NAMALWA (cell line): ENCODE measurements at regions not wholly inside any gene's neighbourhood (a gene's known extent, or its start where the extent isn't known, plus 50 kb on each side); places are given as distances from the start of the nearest gene placed in this dataset.
"Not testable (repeated sequence)": the region's sequence is repeated elsewhere in the genome, so short reads cannot be mapped to it uniquely, and the experiment has no call there.

ENCODE experiments used
- DNase-seq: peaks from one replicate; pipeline ENCODE4 v3.0.0-alpha.2; 2015; ENCODE audit warnings: low spot score

DNA sequence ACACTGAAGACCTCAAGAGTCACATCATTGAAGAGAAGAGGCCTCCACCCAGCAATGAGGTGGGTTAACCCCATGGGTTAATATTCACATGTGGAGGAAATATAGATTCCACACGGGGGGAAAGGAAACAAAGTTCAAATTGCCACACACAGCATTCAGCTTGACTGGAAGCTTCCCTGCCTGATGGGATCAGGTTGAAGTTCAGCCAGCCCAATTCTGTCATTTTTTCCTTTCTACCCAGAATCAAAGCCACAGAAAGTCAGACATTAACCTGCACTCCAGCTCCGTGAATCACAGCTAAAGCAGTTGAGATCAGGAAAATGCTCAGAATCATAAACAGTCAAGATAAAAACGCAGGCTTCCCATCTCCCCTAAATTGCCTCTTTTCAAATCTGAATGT lies 208.7 kb upstream of the OBI1 start:
- DNase-seq: no peak

DNA sequence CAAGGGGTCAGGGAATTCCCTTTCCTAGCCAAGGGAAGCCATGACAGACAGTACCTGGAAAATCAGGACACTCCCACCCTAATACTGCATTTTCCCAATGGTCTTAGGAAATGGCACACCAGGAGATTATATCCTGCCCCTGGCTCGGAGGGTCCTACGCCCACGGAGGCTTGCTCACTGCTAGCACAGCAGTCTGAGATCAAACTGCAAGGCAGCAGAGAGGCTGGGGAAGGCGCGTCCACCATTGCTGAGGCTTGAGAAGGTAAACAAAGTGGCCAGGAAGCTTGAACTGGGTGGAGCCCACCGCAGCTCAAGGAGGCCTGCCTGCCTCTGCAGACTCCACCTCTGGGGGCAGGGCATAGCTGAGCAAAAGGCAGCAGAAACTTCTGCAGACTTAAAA lies 207.1 kb upstream of the OBI1 start:
- not testable (repeated sequence) for DNase-seq

DNA sequence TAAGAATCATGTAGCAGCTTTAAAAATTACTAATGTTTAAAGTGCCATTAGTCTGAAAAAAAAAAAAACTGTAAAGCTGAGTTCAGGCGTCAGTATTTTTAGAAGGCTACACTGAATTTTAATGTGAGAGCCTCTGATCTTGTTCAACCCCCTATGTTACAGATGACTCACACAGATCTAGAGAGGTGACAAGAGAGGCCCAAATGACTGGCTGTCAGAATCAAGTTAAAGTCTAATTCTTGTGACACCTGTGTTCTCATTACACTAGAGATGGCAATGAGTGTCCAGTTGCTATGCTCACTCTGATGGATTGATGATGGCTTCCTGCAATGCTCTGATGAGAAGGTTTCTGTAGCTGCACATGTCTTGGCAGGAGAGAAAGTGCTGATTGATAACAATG lies 203.5 kb upstream of the OBI1 start:
- DNase-seq: no peak

DNA sequence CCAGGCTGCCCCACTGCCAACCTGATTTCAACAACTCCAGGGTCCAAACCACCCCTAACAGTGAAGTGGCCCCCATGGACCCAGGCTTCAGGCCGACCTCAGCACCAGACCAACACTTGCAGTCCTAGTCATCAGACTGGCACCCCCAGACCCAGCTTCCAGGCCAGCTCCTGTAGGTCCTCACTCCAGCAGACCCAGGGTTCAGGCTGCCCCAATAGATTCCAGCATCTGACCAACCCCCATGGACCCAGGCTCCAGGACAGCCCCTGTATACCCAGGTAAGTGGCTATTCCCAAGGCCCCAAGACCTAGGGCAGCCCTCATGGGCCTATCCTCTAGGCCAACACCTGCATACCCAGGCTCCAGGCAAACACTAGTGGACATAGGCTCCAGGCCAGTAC lies 193.8 kb upstream of the OBI1 start:
- no peak for DNase-seq

DNA sequence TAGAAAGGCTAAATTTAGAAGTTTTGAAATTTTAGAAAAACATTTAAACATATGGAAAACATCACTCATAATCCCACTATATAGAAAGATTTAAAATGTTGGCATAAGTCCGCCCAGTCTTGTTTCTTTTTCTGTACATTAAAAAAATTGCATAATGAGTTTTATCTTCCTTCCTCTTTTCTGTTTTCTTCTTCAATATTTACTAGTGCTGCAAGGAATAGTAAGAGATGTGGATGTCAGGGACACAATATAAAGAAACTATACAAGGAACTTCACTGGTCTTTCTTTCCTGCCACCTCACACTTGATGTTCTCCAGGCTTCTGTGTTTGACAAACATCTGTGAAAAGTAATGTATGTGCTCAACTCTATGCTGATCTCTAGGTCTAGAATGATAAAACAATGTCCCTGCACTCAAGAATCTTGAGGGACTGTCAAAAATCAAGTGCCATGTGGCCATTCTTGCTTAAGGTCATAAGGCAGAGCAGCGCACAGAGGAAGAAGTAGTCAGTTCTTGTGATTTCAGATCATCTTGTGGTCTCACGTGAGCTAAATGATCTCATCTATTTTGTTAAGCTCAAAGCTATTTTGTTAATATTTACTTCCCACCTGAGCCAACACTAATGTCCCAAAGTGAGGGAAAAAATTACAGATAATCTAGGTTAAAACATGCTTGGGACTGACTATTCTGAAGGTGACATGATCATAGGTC lies 186.9 kb upstream of the OBI1 start:
- peak; percentile 38 for DNase-seq

DNA sequence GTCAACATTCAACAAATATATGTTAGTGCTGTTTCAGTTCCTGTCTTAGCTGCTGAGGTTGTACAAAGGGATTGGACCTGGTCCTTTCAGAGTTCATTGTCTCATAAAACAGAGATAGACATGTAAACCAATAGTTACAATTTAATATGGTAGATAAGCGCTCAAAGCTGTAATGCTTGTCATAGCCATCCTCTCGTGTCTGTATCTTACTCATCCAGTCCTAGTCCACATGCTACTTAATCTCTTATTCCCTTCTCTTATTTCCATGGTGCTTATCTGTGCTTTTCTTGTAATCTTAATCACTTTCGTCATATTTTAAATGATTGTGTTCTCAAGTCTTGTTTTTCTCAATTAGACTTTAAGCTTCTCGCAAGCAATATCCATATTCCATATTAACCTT lies 185.2 kb upstream of the OBI1 start:
- DNase-seq: no peak

DNA sequence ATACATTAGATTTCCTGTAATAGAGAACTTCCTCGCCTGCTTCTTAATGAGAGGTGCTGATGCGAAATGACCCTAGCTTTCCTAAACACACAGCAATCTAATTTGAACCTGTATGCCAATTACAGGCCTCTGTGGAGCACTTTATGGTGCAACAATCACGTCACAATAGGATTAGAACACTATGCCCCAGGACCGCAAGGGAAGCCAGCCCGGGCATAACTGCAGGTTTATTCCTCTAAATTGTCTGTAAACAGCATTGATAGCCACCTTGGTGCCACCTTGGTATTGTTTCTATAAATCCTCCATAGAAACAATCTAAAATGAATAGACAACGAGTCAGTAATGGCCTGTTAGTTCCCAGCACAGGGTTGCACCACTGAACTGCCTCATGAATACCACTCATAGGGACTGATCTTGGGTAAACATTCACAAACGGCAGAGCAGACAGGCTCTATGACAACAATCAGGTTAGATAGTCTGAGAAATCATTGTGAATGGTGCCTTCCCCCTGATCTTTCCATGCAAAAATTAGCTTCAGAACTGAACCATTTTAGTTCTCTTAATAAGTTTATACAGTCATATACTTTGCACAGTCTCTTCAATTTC lies 182.5 kb upstream of the OBI1 start:
- DNase-seq: no peak

DNA sequence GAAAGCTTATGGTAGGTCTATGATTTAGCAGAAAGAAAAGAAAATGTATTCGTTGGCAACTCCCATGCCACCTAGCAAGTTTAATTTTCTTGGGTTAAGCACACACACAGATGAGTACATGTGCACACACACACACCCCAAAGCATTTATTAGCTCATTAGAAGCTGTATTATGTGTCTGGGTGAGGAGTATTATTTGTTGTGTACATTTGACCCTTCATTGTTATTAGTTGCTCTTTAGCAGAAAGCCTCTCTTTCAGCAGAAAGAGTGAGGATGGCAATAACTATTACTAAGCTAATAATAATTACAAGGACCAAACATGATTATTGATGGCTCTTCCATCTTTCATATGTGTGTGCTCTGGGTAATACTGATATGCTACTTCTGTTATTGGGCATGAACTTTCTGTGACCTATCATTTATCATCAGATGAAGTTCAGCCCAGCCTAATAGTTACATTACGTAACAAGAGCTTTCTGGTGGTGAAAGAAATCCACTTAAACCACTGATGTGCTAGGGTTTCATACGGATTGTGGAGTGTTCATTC lies 177.4 kb upstream of the OBI1 start:
- DNase-seq: no peak

DNA sequence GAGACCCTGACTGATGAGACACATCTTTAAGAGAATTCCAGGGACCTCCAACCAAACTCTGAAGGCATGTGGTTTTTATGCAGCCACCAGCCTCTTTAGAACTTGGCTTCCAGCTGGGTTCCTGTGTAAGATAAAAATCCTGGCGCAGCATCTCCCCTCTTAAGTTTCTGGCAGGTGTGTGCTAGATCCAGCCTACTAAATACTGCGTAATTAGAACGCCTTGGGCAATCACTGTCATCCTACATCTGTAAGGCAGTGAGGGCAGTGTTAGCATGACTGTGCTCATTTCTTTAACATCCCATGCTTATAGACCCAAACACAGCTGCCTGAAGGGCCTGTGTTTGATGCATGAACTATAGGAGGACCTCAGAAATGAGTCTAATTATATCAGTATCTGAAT lies 173.5 kb upstream of the OBI1 start:
- no peak for DNase-seq

DNA sequence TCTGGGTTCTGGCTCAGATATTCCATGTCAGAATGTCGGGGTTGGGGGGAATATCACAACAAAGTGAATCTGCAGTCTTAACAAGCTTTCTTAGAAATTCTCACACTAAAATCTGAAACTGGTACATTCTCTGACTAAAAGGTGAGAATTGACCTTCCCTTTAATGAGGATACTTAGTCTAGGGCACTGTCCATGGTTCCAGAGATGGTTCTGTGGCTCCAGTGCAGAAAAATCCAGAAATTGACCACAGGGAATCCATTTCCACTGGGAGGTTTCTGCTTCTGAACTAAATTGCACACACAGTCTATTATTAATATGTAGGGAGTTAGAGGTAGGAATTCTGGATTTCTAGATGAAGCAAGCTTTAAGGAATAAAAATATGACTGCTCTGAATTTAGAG lies 171.6 kb upstream of the OBI1 start:
- no peak for DNase-seq

DNA sequence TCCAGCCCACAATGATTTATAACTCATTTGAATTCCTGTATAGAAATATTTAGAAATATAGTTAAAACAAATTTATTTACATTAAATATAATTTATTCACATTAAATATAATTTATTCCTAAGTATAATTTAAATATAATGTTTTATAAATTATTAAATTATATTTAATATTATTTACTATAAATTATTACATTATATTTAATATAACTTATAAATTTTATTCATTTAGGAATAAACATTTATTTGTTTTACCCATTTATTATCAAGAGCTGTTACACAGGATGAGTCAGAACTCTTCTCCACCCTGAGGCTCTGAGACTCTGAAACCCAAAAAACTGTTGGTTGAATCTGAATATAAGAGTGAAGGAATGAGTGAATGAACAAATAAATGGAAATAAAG lies 170.9 kb upstream of the OBI1 start:
- DNase-seq: no peak

DNA sequence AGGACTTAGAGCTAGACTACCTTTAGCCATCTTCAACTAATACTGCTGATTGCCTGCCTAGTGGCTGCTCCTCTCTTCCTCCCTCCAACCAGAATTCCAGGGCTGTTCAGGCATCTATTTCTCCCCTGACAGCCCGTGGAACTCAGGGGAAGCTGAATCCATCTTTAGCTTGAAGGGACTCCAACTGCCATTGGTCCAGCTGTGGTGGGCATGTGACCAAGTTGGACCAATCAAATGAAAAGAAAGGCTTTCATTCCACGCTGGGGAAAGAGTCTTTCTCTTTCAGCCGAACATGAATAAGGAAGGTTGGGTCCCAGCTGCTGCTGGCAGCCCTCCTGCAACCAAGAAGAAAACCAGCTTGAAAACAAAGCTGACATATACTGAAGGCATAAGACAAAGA lies 168.5 kb upstream of the OBI1 start:
- DNase-seq: peak; percentile 39

DNA sequence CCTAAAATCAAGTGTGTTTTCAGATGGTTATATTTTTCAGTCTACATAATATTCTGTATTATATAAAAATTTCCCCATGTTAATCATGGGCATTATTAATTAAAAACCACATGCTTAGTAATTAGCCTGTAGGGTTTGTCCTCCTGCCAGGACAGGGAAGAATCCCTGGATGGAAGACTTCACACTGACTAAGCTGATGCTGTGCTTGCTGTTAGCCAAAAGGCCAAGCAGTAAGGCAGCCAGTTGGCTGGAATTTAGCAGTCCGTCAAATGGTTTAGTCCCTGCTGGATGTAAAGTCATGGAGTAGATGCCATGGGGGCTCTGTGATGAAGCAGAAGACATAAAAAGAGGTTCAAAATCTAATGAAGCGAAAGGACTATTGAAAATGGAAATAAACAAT lies 168.0 kb upstream of the OBI1 start:
- no peak for DNase-seq

DNA sequence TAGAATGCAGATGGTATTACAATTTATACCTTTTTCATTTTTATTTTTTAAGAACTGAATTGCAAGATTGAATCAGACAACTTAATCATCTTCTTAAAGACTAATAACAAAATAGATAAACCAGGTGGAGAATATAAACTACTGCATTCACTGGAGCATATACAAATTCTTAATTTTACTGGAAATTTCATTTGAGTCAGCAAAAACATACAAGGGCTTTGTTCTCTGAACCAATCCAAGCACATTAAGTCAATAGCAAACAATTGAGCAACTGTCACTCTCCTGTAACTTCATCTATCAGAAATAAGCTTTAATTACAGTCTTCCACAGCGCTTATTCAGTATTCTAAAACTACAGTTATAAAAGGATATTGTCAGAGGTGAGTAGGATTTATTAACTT lies 167.4 kb upstream of the OBI1 start:
- no peak for DNase-seq

DNA sequence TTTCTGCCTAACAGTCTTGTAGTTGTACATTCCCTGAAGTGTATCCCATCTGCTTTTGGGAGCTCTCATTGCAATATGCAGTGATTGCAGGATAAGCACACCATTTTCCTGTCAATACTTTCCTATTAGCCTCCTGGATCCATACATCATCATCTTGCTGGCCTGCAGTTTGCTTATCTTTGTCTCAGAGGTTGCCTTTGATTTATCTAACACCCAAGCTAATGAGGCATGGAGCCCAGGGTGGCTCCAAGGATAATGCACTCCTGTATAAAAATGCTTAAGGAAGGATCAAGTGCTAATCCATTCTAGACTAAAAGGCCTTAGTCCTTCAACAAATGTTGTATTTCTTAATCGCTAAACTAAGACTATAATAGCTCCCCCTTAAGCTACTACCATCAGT lies 161.6 kb upstream of the OBI1 start:
- no peak for DNase-seq

DNA sequence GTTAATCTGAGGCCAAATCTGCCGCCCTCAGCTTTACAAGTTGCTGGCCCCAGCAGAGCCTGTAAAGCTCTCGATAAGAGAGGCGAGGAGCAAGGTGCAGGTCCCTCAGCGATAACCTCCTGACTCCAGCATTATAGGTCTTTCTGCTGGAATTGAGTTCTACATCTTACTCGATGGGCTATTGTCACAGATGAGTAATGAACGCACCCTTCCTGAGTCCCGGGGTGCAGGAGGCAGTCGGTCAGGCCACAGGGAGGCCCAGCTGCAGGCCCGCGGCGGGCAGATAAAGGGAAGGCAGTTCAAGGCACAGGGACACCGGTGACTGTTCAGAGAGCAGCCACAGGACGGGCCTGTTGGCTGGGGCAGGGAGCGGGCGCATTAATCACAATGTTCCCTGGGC lies 157.6 kb upstream of the OBI1 start:
- DNase-seq: no peak

DNA sequence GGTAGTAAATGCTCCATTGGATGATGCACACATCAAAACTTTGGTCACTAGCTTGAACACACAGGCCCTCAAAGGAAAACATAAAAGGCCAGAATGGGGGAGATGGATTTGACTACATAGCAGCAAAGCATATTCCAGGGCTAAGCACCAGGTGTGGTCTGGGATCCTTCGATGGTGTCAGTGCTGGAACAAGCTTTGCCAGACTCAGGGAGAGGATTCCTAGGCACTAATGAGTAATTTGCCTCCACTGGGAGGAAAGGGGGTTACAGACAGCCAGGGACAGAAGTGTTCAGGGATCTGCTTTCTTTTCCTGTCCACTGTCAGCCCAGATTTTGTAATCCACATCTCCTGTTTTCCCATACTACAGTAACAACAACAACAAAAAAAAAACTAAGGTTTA lies 157.2 kb upstream of the OBI1 start:
- DNase-seq: no peak

DNA sequence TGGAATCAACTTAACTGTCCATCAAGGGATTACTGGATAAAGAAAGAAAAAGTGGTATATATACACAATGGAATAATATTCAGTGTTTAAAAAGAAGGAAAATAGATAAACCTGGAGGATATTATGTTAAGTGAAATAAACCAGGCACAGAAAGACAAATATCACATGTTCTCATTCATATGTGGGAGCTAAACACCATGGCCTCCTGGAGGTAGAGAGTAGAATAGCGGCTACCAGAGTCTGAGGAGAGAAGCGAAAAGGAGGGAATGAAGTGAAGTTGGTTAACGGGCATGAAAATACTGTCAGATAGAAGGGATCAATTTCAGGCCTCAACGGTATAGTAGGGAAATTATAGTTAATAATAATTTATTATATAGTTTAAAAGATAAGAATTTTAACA lies 147.5 kb upstream of the OBI1 start:
- peak; percentile 50 for DNase-seq

DNA sequence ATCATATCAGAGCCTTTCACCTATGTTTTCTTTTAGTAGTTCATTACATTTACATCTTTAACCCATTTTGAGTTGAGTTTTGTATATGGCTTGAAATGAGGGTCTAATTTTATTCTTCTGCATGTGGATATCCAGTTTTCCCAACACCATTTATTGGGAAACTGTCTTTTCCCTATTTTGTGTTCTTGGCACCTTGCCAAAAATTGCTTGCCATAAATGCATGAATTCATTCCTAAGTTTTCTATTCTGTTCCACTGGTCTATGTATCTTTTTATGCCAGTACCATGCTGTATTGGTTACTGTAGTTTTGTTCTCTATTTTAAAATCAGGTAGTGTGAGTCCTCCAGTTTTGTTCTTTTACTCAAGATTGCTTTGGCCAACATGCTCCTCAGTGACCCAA lies 144.0 kb upstream of the OBI1 start:
- DNase-seq: no peak

DNA sequence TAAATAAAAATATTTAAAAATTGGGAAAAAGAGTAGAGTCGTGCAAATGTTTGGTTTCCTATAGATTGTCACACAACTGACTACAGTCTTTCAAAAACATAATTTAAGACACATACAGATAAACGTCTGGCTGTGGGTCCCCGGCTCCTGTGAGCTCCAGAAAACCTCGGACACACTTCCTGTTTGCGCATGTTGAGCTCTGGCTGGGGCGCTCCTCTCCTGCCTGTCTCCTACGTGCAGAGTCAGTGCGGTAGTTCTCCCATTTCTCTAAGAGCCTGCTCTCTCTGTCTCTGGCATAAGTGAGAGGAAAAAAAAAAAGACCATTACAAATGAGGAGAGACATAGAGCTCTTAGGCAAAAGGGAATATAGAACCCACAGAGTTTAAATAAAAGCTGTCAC lies 128.2 kb upstream of the OBI1 start:
- DNase-seq: no peak

DNA sequence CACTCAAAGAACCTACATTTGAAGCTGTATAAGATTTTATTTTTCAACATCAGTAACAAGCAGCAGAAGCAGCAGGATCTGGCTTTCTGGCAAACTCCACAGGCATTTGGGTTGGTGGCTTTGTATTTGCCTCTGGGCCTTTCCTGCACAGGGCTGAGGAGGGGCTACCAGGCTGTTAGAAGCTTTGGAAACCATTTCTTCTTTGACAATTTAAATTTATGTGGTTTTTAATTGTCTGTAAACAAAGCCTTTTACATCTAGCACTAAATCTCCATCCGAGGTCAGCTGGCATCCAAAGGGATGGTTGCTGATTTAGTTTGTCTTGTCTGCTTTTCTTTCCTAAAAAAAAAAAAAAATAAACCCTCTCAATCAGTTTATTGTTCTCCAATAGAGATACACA lies 127.5 kb upstream of the OBI1 start:
- no peak for DNase-seq

DNA sequence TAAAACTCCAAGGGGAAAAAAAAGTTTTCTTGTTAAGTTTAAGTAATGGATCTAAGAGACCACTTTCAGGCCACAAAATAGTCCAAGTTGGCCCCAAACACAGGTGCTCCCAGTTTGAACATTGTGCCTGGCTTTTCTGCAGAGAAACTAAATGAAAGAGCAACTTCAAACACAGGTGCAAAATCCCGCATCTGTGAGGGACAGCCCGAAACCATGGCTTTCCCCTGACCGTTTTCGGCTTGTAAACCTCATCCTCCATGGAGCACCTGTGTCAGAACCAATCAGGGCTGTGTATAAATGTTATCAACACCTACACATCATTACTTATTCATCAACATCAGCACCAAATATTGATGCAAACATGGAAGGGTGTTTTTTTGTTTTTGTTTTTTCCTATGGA lies 126.8 kb upstream of the OBI1 start:
- DNase-seq: no peak

DNA sequence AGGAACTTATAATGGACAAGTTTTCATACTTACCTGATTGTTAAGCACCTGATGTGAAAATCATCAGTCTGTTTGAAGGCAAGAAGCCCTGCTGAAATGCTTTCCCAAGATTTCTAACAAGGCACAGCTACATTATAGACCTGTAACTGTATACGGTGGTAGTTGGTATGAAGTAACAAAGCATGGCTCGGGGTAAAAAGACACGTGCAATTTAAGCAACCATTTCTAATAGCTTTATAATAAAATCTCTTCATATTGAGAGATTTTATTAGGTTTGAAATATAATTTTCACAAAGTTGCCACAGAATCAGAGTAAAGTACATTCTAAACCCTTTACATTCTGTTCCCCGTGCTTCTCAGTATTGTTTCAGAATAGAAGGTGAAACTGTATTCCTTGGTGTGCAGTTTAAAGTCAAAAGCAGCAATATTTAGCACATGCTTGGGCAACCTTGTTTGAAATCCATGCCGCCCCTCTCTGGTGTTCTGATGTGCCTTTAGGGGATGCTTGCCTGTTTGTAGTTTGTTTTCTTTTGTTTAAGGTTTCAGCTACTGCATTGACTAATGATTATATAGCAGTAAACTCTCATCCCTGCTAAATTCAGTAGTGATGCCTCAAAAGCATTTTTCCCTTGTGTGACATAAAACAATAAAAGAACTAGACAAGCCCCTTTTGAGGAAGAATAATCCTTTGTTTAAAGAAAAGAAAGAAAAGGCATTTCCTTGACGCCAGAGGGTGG lies 125.2 kb upstream of the OBI1 start:
- no peak for DNase-seq
